Natural killer cell (primary cell): ENCODE measurements at regions not wholly inside any gene's neighbourhood (a gene's known extent, or its start where the extent isn't known, plus 50 kb on each side); places are given as distances from the start of the nearest gene placed in this dataset.

Experiments used
- ATAC-seq, 3 donors: fragments of 150-1000 bp in 2 of 3; fragments of 200-7000 bp in 1 of 3; cut with Tn5 transposase; 1 replicate in 1 of 3; 2 replicates in 2 of 3; pipeline ENCODE4 v1.10.0; 2021; ENCODE audit warnings: mild to moderate bottlenecking in 2 of 3, moderate library complexity in 2 of 3
- DNase-seq, 2 donors: peaks; one replicate each; pipeline versions ENCODE4 v3.0.0 to v3.0.0-alpha.2; 2013 to 2021; ENCODE audit warnings: mixed read lengths in 1 of 2
- H3K27ac ChIP-seq: one replicate; pipeline ENCODE4 v1.5.1; 2013; ENCODE audit warnings: mild to moderate bottlenecking, low read length
- H3K27me3 ChIP-seq: one replicate; pipeline ENCODE4 v1.6.1; 2013; ENCODE audit warnings: low read length; ENCODE audit not compliant: control insufficient read depth, insufficient read depth
- H3K36me3 ChIP-seq: one replicate; pipeline ENCODE4 v1.6.1; 2013; ENCODE audit warnings: low read length; ENCODE audit not compliant: control insufficient read depth, insufficient read depth
- H3K4me1 ChIP-seq: one replicate; pipeline ENCODE4 v1.6.1; 2013; ENCODE audit warnings: low read length; ENCODE audit not compliant: control insufficient read depth, insufficient read depth
- H3K4me3 ChIP-seq: one replicate; pipeline ENCODE4 v1.5.1; 2013; ENCODE audit warnings: low read length
- H3K9me3 ChIP-seq: one replicate; pipeline ENCODE4 v1.6.1; 2013; ENCODE audit warnings: low read length; ENCODE audit not compliant: control insufficient read depth, insufficient read depth
- H3K27ac Mint-ChIP-seq, 2 donors: one replicate each; pipeline ENCODE4 v1.8.0; 2022; ENCODE audit warnings: mild to moderate bottlenecking in 2 of 2, mixed read lengths in 2 of 2, moderate library complexity in 1 of 2
- H3K27me3 Mint-ChIP-seq, 2 donors: one replicate each; pipeline ENCODE4 v1.8.0; 2022; ENCODE audit warnings: low read depth in 2 of 2, mixed read lengths in 2 of 2
- H3K36me3 Mint-ChIP-seq: one replicate; pipeline ENCODE4 v1.8.0; 2022; ENCODE audit warnings: mixed read lengths
- H3K4me1 Mint-ChIP-seq, 2 donors: one replicate each; pipeline ENCODE4 v1.8.0; 2022; ENCODE audit warnings: mixed read lengths in 2 of 2
- H3K4me3 Mint-ChIP-seq: one replicate; pipeline ENCODE4 v1.8.0; 2022; ENCODE audit warnings: mild to moderate bottlenecking, moderate library complexity, mixed read lengths
- H3K9me3 Mint-ChIP-seq, 2 donors: one replicate each; pipeline ENCODE4 v1.8.0; 2022; ENCODE audit warnings: mixed read lengths in 2 of 2
- CTCF ChIP-seq: fragments of 200-600 bp; IDR thresholded peaks from one replicate; pipeline ENCODE4 v1.8.0; 2022; ENCODE audit warnings: antibody characterized with exemption
- WGBS: methylation state at CpG from one replicate; pipeline ENCODE4 v1.1.7; 2013; ENCODE audit warnings: missing lambda C conversion rate; ENCODE audit not compliant: insufficient coverage; 5-methylcytosine and 5-hydroxymethylcytosine counted together
- intact Hi-C: fragments of 100-400 bp; cut with micrococcal nuclease; formaldehyde crosslinking; loops from one replicate; pipeline ENCODE4 v1.14.2; 2022

GRCh38 chr18:8994603-8995002 is 107.9 kb upstream of the NDUFV2 start:
- H3K27me3 ChIP-seq: no peaks in the 10 kb centered on the region
- no peaks in the 10 kb centered on the region for H3K9me3 ChIP-seq
- H3K36me3 Mint-ChIP-seq: no peaks in the 10 kb centered on the region
- intact Hi-C loops: no loop called here
- H3K4me3 Mint-ChIP-seq: no peak overlapping the region
- no peaks in the 10 kb centered on the region for H3K36me3 ChIP-seq
- H3K4me3 ChIP-seq: no peak overlapping the region
- no peak overlapping the region for H3K27ac ChIP-seq
- no peak overlapping the region for H3K27ac Mint-ChIP-seq
- DNase-seq (no peak), ATAC-seq (no peak)
- H3K9me3 Mint-ChIP-seq: no peaks in the 10 kb centered on the region
- H3K4me1 Mint-ChIP-seq: no peaks in the 10 kb centered on the region
- WGBS: no CpG with 5 or more reads among the region's 2 CpGs
- H3K4me1 ChIP-seq: no peaks in the 10 kb centered on the region
- no peak for TF ChIP-seq CTCF
- H3K27me3 Mint-ChIP-seq: peaks cover 19 to 30% of the 10 kb centered on the region in 2 donors

- Histone ChIP-seq H3K36me3 (no peaks in the 10 kb centered on the region), H3K4me1 (no peaks in the 10 kb centered on the region), H3K27me3 (no peaks in the 10 kb centered on the region), H3K27ac (no peak overlapping the region), H3K4me3 (no peak overlapping the region), H3K9me3 (no peaks in the 10 kb centered on the region)
- 78% methylated on average over 1 of the region's 3 CpGs for WGBS
- Mint-ChIP-seq H3K27me3 (peaks cover 16 to 30% of the 10 kb centered on the region in 2 donors), H3K4me1 (no peaks in the 10 kb centered on the region), H3K27ac (no peak overlapping the region), H3K4me3 (no peak overlapping the region), H3K9me3 (no peaks in the 10 kb centered on the region), H3K36me3 (no peaks in the 10 kb centered on the region)
- no peak for TF ChIP-seq CTCF
- DNase-seq: no peak
- ATAC-seq: no peak
- intact Hi-C loops: no loop called here
Measured at GRCh38 chr18:8995096-8995495, 107.4 kb upstream of the NDUFV2 start.

- Histone ChIP-seq H3K4me3 (no peak overlapping the region), H3K27me3 (no peaks in the 10 kb centered on the region), H3K9me3 (no peaks in the 10 kb centered on the region), H3K4me1 (no peaks in the 10 kb centered on the region), H3K36me3 (no peaks in the 10 kb centered on the region), H3K27ac (no peak overlapping the region)
- Mint-ChIP-seq H3K27me3 (peaks cover 18 to 35% of the 10 kb centered on the region in 2 donors), H3K4me1 (no peaks in the 10 kb centered on the region), H3K27ac (no peak overlapping the region), H3K36me3 (no peaks in the 10 kb centered on the region), H3K9me3 (no peaks in the 10 kb centered on the region), H3K4me3 (no peak overlapping the region)
- WGBS: 63% methylated on average over 2 of the region's 3 CpGs
- TF ChIP-seq CTCF: no peak
- intact Hi-C loops: no loop called here
- DNase-seq: no peak
- no peak for ATAC-seq
Measured at GRCh38 chr18:8996771-8997432, 105.6 kb upstream of the NDUFV2 start.

- Mint-ChIP-seq H3K4me3 (no peak overlapping the region), H3K9me3 (no peaks in the 10 kb centered on the region), H3K27ac (no peak overlapping the region), H3K4me1 (no peaks in the 10 kb centered on the region), H3K36me3 (no peaks in the 10 kb centered on the region), H3K27me3 (peaks cover 24 to 41% of the 10 kb centered on the region in 2 donors)
- no peak for DNase-seq
- Histone ChIP-seq H3K9me3 (no peaks in the 10 kb centered on the region), H3K4me1 (no peaks in the 10 kb centered on the region), H3K27ac (no peak overlapping the region), H3K27me3 (no peaks in the 10 kb centered on the region), H3K36me3 (no peaks in the 10 kb centered on the region), H3K4me3 (no peak overlapping the region)
- no peak for ATAC-seq
- TF ChIP-seq CTCF: no peak
- 88% methylated on average over 5 of the region's 5 CpGs for WGBS
- intact Hi-C loops: no loop called here
Measured at GRCh38 chr18:8997634-8998033, 104.9 kb upstream of the NDUFV2 start.
